ENCODE measurements at regions not wholly inside any gene's neighbourhood (a gene's known extent, or its start where the extent isn't known, plus 50 kb on each side); places are given as distances from the start of the nearest gene placed in this dataset.

DNA sequence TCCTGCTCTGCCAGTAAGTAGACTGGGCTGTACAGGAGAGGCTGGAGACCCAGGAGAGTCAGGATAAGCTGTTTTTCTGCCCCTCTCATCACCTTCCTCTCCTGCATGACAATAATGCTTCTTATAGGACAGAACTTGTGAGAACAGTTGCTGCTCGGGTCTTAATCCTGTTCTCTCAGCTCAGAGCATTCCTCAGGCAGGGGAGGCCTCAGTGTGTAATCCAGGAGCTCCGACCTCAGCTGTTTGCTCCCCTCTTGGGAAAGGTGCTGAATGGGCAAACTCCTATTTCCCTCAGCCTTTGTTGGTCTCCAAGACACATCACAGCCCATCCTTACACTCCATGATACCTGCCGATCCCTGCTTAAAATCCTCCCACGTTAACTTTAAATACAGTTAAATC, 134.9 kb upstream of the LRFN2 start:
- TF ChIP-seq, protein P1, sequence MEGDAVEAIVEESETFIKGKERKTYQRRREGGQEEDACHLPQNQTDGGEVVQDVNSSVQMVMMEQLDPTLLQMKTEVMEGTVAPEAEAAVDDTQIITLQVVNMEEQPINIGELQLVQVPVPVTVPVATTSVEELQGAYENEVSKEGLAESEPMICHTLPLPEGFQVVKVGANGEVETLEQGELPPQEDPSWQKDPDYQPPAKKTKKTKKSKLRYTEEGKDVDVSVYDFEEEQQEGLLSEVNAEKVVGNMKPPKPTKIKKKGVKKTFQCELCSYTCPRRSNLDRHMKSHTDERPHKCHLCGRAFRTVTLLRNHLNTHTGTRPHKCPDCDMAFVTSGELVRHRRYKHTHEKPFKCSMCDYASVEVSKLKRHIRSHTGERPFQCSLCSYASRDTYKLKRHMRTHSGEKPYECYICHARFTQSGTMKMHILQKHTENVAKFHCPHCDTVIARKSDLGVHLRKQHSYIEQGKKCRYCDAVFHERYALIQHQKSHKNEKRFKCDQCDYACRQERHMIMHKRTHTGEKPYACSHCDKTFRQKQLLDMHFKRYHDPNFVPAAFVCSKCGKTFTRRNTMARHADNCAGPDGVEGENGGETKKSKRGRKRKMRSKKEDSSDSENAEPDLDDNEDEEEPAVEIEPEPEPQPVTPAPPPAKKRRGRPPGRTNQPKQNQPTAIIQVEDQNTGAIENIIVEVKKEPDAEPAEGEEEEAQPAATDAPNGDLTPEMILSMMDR (conservative IDR thresholded peaks at IDR 0.05 in 1 of 2, IDR thresholded peaks at IDR 0.05 in 1 of 2; ENCODE audit: low read depth in 1 of 2, low read length in 2 of 2) = no peak
- no peak for TF ChIP-seq EZH2 (IDR thresholded peaks at IDR 0.05; ENCODE audit: low read length, missing control alignments)

Data from fibroblast of lung (primary cell).